Breast epithelium (tissue), 4 donors: ENCODE measurements at regions not wholly inside any gene's neighbourhood (a gene's known extent, or its start where the extent isn't known, plus 50 kb on each side); places are given as distances from the start of the nearest gene placed in this dataset.

Experiments
- DNase-seq, 2 donors: peaks; one replicate each; pipeline ENCODE4 v3.0.0-alpha.2; 2019; ENCODE audit warnings: low spot score in 2 of 2
- H3K27ac ChIP-seq, 2 donors: fragments of 200-600 bp; sonication (generic) in 1 of 2; one replicate each; pipeline ENCODE4 v1.5.1; 2016 to 2019; ENCODE audit warnings: mild to moderate bottlenecking in 1 of 2
- H3K27me3 ChIP-seq, 2 donors: fragments of 200-600 bp; sonication (generic) in 1 of 2; one replicate each; pipeline versions ENCODE4 v1.5.1 to v1.6.0; 2017 to 2019; ENCODE audit warnings: control low read depth in 1 of 2, mild to moderate bottlenecking in 1 of 2
- H3K36me3 ChIP-seq: fragments of 200-600 bp; one replicate; pipeline ENCODE4 v1.5.1; 2019
- H3K4me1 ChIP-seq, 2 donors: fragments of 200-600 bp; sonication (generic); one replicate each; pipeline ENCODE4 v1.5.1; 2016 to 2019; ENCODE audit warnings: control low read depth in 1 of 2
- H3K4me3 ChIP-seq, 3 donors: fragments of 200-600 bp; sonication (generic); 1 replicate in 2 of 3; 2 replicates in 1 of 3; pipeline ENCODE4 v1.5.1; 2016 to 2019; ENCODE audit warnings: mild to moderate bottlenecking in 3 of 3, moderate library complexity in 2 of 3
- H3K9me3 ChIP-seq, 2 donors: fragments of 200-600 bp; sonication (generic) in 1 of 2; one replicate each; pipeline ENCODE4 v1.5.1; 2016 to 2019; ENCODE audit warnings: control low read depth in 1 of 2
- POLR2A ChIP-seq: fragments of 450-650 bp; IDR thresholded peaks from one replicate; pipeline ENCODE4 v1.6.1; 2016; ENCODE audit warnings: antibody characterized with exemption, mild to moderate bottlenecking, moderate library complexity
- POLR2AphosphoS5 ChIP-seq, 3 donors: sonication (generic); formaldehyde crosslinking; IDR thresholded peaks; one replicate each; pipeline ENCODE4 v1.6.1; 2017; ENCODE audit warnings: antibody characterized with exemption in 3 of 3
- intact Hi-C: fragments of 100-400 bp; cut with DNase I; formaldehyde crosslinking; loops from one replicate; pipeline ENCODE4 v1.15.1; 2023; ENCODE audit warnings: low total_unique reads
- TF ChIP-seq, protein P1 (sequence below), 3 donors: fragments of 450-650 bp; IDR thresholded peaks; one replicate each; pipeline ENCODE4 v1.5.1; 2016 to 2017; ENCODE audit warnings: antibody characterized with exemption in 3 of 3, mild to moderate bottlenecking in 3 of 3, moderate library complexity in 3 of 3

- Histone ChIP-seq H3K36me3 (no peaks in the 10 kb centered on the region), H3K4me1 (no peaks in the 10 kb centered on the region), H3K4me3 (no peak overlapping the region), H3K27ac (no peak overlapping the region), H3K27me3 (no peaks in the 10 kb centered on the region), H3K9me3 (no peaks in the 10 kb centered on the region)
- TF ChIP-seq POLR2A, result no peak
- TF ChIP-seq, protein P1, sequence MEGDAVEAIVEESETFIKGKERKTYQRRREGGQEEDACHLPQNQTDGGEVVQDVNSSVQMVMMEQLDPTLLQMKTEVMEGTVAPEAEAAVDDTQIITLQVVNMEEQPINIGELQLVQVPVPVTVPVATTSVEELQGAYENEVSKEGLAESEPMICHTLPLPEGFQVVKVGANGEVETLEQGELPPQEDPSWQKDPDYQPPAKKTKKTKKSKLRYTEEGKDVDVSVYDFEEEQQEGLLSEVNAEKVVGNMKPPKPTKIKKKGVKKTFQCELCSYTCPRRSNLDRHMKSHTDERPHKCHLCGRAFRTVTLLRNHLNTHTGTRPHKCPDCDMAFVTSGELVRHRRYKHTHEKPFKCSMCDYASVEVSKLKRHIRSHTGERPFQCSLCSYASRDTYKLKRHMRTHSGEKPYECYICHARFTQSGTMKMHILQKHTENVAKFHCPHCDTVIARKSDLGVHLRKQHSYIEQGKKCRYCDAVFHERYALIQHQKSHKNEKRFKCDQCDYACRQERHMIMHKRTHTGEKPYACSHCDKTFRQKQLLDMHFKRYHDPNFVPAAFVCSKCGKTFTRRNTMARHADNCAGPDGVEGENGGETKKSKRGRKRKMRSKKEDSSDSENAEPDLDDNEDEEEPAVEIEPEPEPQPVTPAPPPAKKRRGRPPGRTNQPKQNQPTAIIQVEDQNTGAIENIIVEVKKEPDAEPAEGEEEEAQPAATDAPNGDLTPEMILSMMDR (IDR thresholded peaks at IDR 0.05), result no peak
- TF ChIP-seq POLR2AphosphoS5 (IDR thresholded peaks at IDR 0.05), result no peak
- DNase-seq, result no peak
- intact Hi-C loops, result no loop called here
Observed at GRCh38 chr6:141729146-141729545, 403.6 kb upstream of the GJE1 start.

GRCh38 chr6:141728330-141728729, 404.4 kb upstream of the GJE1 start:
- H3K36me3 ChIP-seq, result no peaks in the 10 kb centered on the region
- H3K4me3 ChIP-seq, result no peak overlapping the region
- TF ChIP-seq POLR2AphosphoS5 (IDR thresholded peaks at IDR 0.05), result no peak
- TF ChIP-seq, protein P1 (IDR thresholded peaks at IDR 0.05), result no peak
- intact Hi-C loops, result no loop called here
- H3K4me1 ChIP-seq, result no peaks in the 10 kb centered on the region
- H3K27me3 ChIP-seq, result no peaks in the 10 kb centered on the region
- H3K9me3 ChIP-seq, result no peaks in the 10 kb centered on the region
- DNase-seq, result no peak
- H3K27ac ChIP-seq, result no peak overlapping the region

DNA sequence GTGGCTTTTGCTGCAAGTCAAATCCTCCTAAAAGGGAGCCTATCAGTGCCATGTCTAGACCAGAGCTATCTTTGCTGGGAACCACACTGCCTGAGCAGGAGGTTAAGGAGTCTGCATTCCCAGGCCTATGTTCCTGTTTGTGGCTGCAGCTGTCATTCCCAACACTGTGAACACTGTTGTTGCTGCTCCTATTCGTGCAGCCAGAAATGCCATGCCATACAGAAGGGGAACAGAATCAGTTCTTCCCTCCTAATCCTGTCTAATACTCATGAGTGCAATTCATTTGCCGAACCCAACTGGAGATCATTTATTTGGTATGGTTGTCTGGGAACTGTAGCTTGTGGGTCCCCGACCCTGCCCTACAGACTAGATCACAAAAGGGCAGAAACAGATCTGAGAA, 406.5 kb upstream of the GJE1 start:
- intact Hi-C loops, result no loop called here
- Histone ChIP-seq H3K4me1 (no peaks in the 10 kb centered on the region), H3K27me3 (no peaks in the 10 kb centered on the region), H3K9me3 (no peaks in the 10 kb centered on the region), H3K36me3 (no peaks in the 10 kb centered on the region), H3K4me3 (no peak overlapping the region), H3K27ac (no peak overlapping the region)
- no peak for DNase-seq
- TF ChIP-seq, protein P1 (IDR thresholded peaks at IDR 0.05), result no peak
- TF ChIP-seq POLR2AphosphoS5 (IDR thresholded peaks at IDR 0.05) (no peak), POLR2A (no peak)

GRCh38 chr6:141724731-141725130, 408.0 kb upstream of the GJE1 start:
- H3K4me1 ChIP-seq, result no peaks in the 10 kb centered on the region

DNA sequence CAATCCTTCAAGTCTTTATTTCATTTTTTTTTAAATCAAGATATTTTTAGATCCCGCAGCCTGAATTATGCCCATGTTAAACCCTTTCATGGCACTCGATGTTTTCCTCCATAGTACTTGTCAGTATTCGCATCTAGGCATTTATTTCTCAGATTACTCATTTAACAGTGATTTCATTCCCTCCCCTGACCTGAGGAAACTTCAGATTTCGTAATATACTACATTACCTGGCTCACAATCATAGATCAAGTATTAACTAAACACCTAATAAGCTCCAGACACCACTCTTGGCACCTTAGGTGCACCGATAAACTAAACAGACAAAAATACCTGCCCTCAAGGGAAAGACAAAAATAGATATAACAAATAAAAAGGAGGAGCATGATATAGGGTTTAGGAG, 413.2 kb upstream of the GJE1 start:
- H3K27me3 ChIP-seq, result no peaks in the 10 kb centered on the region
- no peaks in the 10 kb centered on the region for H3K36me3 ChIP-seq
- H3K4me1 ChIP-seq, result no peaks in the 10 kb centered on the region
- no peak overlapping the region for H3K4me3 ChIP-seq
- TF ChIP-seq, protein P1 (IDR thresholded peaks at IDR 0.05), result no peak
- TF ChIP-seq POLR2AphosphoS5 (IDR thresholded peaks at IDR 0.05), result no peak
- TF ChIP-seq POLR2A, result no peak
- H3K9me3 ChIP-seq, result no peaks in the 10 kb centered on the region
- intact Hi-C loops, result no loop called here
- H3K27ac ChIP-seq, result no peak overlapping the region
- no peak for DNase-seq

More at GRCh38 chr6:141724731-141725130, 408.0 kb upstream of the GJE1 start:
- Histone ChIP-seq H3K4me3 (no peak overlapping the region), H3K9me3 (no peaks in the 10 kb centered on the region), H3K36me3 (no peaks in the 10 kb centered on the region), H3K27ac (no peak overlapping the region), H3K27me3 (no peaks in the 10 kb centered on the region)
- TF ChIP-seq POLR2AphosphoS5 (IDR thresholded peaks at IDR 0.05) (no peak), POLR2A (no peak)
- TF ChIP-seq, protein P1 (IDR thresholded peaks at IDR 0.05), result no peak
- DNase-seq, result no peak
- intact Hi-C loops, result no loop called here
